ENCODE measurements at regions not wholly inside any gene's neighbourhood (a gene's known extent, or its start where the extent isn't known, plus 50 kb on each side); places are given as distances from the start of the nearest gene placed in this dataset.
"Not testable (repeated sequence)": the region's sequence is repeated elsewhere in the genome, so short reads cannot be mapped to it uniquely, and the experiment has no call there.

GRCh38 chr6:33883621-33884020 lies 79.8 kb upstream of the MLN start:
- not testable (repeated sequence) for TF ChIP-seq CTCF, POLR2A, POLR2AphosphoS5 (IDR thresholded peaks at IDR 0.05)

Measured in upper lobe of left lung (tissue), 4 donors.